ENCODE measurements at regions not wholly inside any gene's neighbourhood (a gene's known extent, or its start where the extent isn't known, plus 50 kb on each side); places are given as distances from the start of the nearest gene placed in this dataset.

- WGBS (ENCODE audit: insufficient coverage), result 100% methylated on average over 1 of the region's 4 CpGs
- intact Hi-C loops (cut with micrococcal nuclease), result loop anchor here in 1 of 2 donors (5.0 kb wide), 1 partner anchor 40 kb away; no protein-coding TSS in a partner anchor
- no peak overlapping the region for H3K27ac Mint-ChIP-seq
Observed at GRCh38 chr1:65042467-65042866, 76.1 kb upstream of the JAK1 start.

GRCh38 chr1:65044411-65044810 lies 78.1 kb upstream of the JAK1 start:
- H3K27me3 Mint-ChIP-seq (ENCODE audit: low read depth in 3 of 3), result peaks cover 0 to 3% (median 0%) of the 10 kb centered on the region in 3 donors
- TF ChIP-seq CTCF (IDR thresholded peaks at IDR 0.05), result no peak
- intact Hi-C loops (cut with micrococcal nuclease), result loop anchor here in 1 of 2 donors (5.0 kb wide), 1 partner anchor 42 kb away; no protein-coding TSS in a partner anchor
- H3K9me3 ChIP-seq (replicated peaks in 1 of 2; ENCODE audit: control insufficient read depth in 1 of 2, insufficient read depth in 1 of 2, low read length in 2 of 2), result no peaks in the 10 kb centered on the region
- H3K4me2 ChIP-seq (replicated peaks; ENCODE audit: extremely low read depth, low read length, poor library complexity, severe bottlenecking), result no peak overlapping the region
- WGBS (ENCODE audit: insufficient coverage), result 89% methylated on average over 5 of the region's 5 CpGs
- no peak overlapping the region for H3K4me3 Mint-ChIP-seq
- no peak overlapping the region for H3K27ac Mint-ChIP-seq
- no peak overlapping the region for H2AFZ ChIP-seq (ENCODE audit: insufficient read depth, low read depth, low read length, poor library complexity, severe bottlenecking)
- peaks cover 2 to 17% of the 10 kb centered on the region in 2 donors for H3K36me3 Mint-ChIP-seq
- no peak overlapping the region for H3K9ac ChIP-seq (ENCODE audit: insufficient read depth, low read length, poor library complexity, severe bottlenecking)
- no peak overlapping the region for H3K4me3 ChIP-seq (replicated peaks in 1 of 3; ENCODE audit: low read depth in 2 of 3, low read length in 3 of 3)
- H3K79me2 ChIP-seq (ENCODE audit: insufficient read depth, low read length), result no peaks in the 10 kb centered on the region
- H3K36me3 ChIP-seq (replicated peaks in 1 of 2; ENCODE audit: control insufficient read depth in 1 of 2, insufficient read depth in 2 of 2, low read length in 2 of 2), result peaks cover 0 to 2% of the 10 kb centered on the region in 2 donors
- H4K20me1 ChIP-seq (ENCODE audit: insufficient read depth, low read length), result peaks cover 47% of the 10 kb centered on the region
- H3K4me1 ChIP-seq (ENCODE audit: control insufficient read depth in 1 of 2, insufficient read depth in 2 of 2, low read length in 2 of 2), result peaks cover 12 to 15% of the 10 kb centered on the region in 2 donors
- H3K27ac ChIP-seq (ENCODE audit: low read depth in 1 of 2, low read length in 2 of 2), result no peak overlapping the region
- H3K9me3 Mint-ChIP-seq, result no peaks in the 10 kb centered on the region
- H3K27me3 ChIP-seq (ENCODE audit: control insufficient read depth in 2 of 2, insufficient read depth in 2 of 2, low read length in 2 of 2), result no peaks in the 10 kb centered on the region
- no peak for DNase-seq
- H3K4me1 Mint-ChIP-seq, result peaks cover 18% of the 10 kb centered on the region

More at GRCh38 chr1:65042467-65042866, 76.1 kb upstream of the JAK1 start:
- no peak overlapping the region for H3K4me3 Mint-ChIP-seq
- Histone ChIP-seq H3K4me2 (replicated peaks; ENCODE audit: extremely low read depth, low read length, poor library complexity, severe bottlenecking) (no peak overlapping the region), H3K9ac (ENCODE audit: insufficient read depth, low read length, poor library complexity, severe bottlenecking) (no peak overlapping the region), H3K4me1 (ENCODE audit: control insufficient read depth in 1 of 2, insufficient read depth in 2 of 2, low read length in 2 of 2) (peaks cover 12 to 15% of the 10 kb centered on the region in 2 donors), H2AFZ (ENCODE audit: insufficient read depth, low read depth, low read length, poor library complexity, severe bottlenecking) (no peak overlapping the region), H3K9me3 (replicated peaks in 1 of 2; ENCODE audit: control insufficient read depth in 1 of 2, insufficient read depth in 1 of 2, low read length in 2 of 2) (no peaks in the 10 kb centered on the region), H3K27ac (ENCODE audit: low read depth in 1 of 2, low read length in 2 of 2) (no peak overlapping the region), H3K79me2 (ENCODE audit: insufficient read depth, low read length) (no peaks in the 10 kb centered on the region), H3K4me3 (replicated peaks in 1 of 3; ENCODE audit: low read depth in 2 of 3, low read length in 3 of 3) (no peak overlapping the region), H3K27me3 (ENCODE audit: control insufficient read depth in 2 of 2, insufficient read depth in 2 of 2, low read length in 2 of 2) (no peaks in the 10 kb centered on the region), H4K20me1 (ENCODE audit: insufficient read depth, low read length) (peaks cover 36% of the 10 kb centered on the region), H3K36me3 (replicated peaks in 1 of 2; ENCODE audit: control insufficient read depth in 1 of 2, insufficient read depth in 2 of 2, low read length in 2 of 2) (no peaks in the 10 kb centered on the region)
- peaks cover 0 to 2% (median 0%) of the 10 kb centered on the region in 7 donors for H3K9me3 Mint-ChIP-seq
- H3K27me3 Mint-ChIP-seq (ENCODE audit: low read depth in 3 of 3), result peaks cover 0 to 3% (median 0%) of the 10 kb centered on the region in 3 donors
- H3K4me1 Mint-ChIP-seq, result peaks cover 16% of the 10 kb centered on the region
- DNase-seq, result no peak
- no peak for TF ChIP-seq CTCF (IDR thresholded peaks at IDR 0.05)
- peaks cover 0 to 11% of the 10 kb centered on the region in 2 donors for H3K36me3 Mint-ChIP-seq
